GM12892 (cell line): ENCODE measurements at regions not wholly inside any gene's neighbourhood (a gene's known extent, or its start where the extent isn't known, plus 50 kb on each side); places are given as distances from the start of the nearest gene placed in this dataset.

ENCODE experiments used
- POLR2A ChIP-seq: IDR thresholded peaks from 2 replicates; pipeline ENCODE4 v1.6.1; 2011; ENCODE audit warnings: low read depth, low read length, control low read depth
- TAF1 ChIP-seq: IDR thresholded peaks from 2 replicates; pipeline ENCODE4 v1.6.1; 2011; ENCODE audit warnings: low read depth, mild to moderate bottlenecking, control low read depth, low read length, borderline replicate concordance

DNA sequence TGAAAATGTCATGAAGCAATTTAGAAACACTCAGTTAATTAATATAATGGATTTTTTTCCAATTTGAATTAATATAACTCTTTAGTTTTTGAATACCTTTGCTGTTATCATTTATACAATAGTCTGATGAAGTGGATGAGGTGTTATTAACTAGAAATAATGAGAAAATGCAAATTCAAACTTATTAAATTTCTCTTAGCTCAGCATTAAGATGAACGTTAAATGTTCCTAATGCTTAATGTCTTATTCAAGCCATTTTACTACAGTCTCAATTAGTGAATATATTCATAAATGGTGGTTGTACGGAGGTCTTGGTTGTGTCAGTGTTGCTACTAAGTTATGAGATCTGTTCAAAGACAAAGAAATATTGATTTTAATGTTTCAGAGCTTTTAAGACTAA, 186.3 kb downstream of the DTHD1 start:
- TF ChIP-seq POLR2A (no peak), TAF1 (no peak)
